HCT116 (cell line): ENCODE measurements at regions not wholly inside any gene's neighbourhood (a gene's known extent, or its start where the extent isn't known, plus 50 kb on each side); places are given as distances from the start of the nearest gene placed in this dataset.

ENCODE experiments used
- ATAC-seq: fragments of 200-7000 bp; cut with Tn5 transposase; 2 replicates; pipeline ENCODE4 v1.9.1; 2020; ENCODE audit warnings: mild to moderate bottlenecking, moderate library complexity
- BruUV-seq: library from RNA; stranded (reverse); fragments of 400-500 nt; replicated peaks from 2 replicates; lab custom pipeline; 2021; lab: Mats Ljungman, UMichigan
- CTCF ChIA-PET: fragments of 300-600 bp; sonication (Branson Sonifier 250); formaldehyde crosslinking; loops from one replicate; lab custom pipeline; 2021; ENCODE audit warnings: antibody characterized with exemption; lab: Charles Lee
- POLR2A ChIA-PET: fragments of 300-600, 350-600 bp; sonication (Branson Sonifier 250); formaldehyde crosslinking; loops from one replicate; lab custom pipeline; 2021; ENCODE audit warnings: antibody characterized with exemption; lab: Charles Lee
- RAD21 ChIA-PET, 2 experiments: fragments of 300-600 bp; sonication (Branson Sonifier 250); formaldehyde crosslinking; loops; one replicate each; lab custom pipeline; 2023; ENCODE audit warnings: low total read pairs in 2 of 2; ENCODE audit not compliant: uncharacterized antibody in 2 of 2, unreplicated experiment in 2 of 2, low non-redundant PET in 1 of 2; lab: Charles Lee
- DNase-seq: peaks from one replicate; pipeline ENCODE4 v3.0.0-alpha.2; 2010; ENCODE audit warnings: low read depth, low spot score
- H2AFZ ChIP-seq: fragments of 200-600 bp; shearing (Covaris generic), sonication (generic); 2 replicates; pipeline ENCODE4 v1.6.1; 2017; ENCODE audit warnings: low read depth, mixed run types, mixed read lengths, antibody characterized with exemption, low read length; ENCODE audit not compliant: poor library complexity, severe bottlenecking
- H3K27ac ChIP-seq: 2 replicates; pipeline ENCODE4 v1.5.1; 2012; ENCODE audit warnings: low read depth, low read length
- H3K27me3 ChIP-seq: fragments of 200-600 bp; sonication (generic); 2 replicates; pipeline ENCODE4 v1.6.1; 2016; ENCODE audit warnings: mixed run types, low read length, mixed read lengths; ENCODE audit not compliant: insufficient read depth
- H3K36me3 ChIP-seq, 2 experiments: fragments of 200-500 bp in 1 of 2; fragments of 200-600 bp in 1 of 2; sonication (Bioruptor generic) in 1 of 2; sonication (generic) in 1 of 2; 2 replicates each; pipeline versions ENCODE4 v1.5.1 to v1.6.1; 2014 to 2016; ENCODE audit warnings: low read length in 2 of 2, inconsistent platforms in 1 of 2, mixed read lengths in 1 of 2, mixed run types in 1 of 2; ENCODE audit not compliant: insufficient read depth in 2 of 2, control insufficient read depth in 1 of 2
- H3K4me1 ChIP-seq, 2 experiments: fragments of 200-600 bp in 1 of 2; sonication (generic) in 1 of 2; 2 replicates each; pipeline versions ENCODE4 v1.5.1 to v1.6.1; 2012 to 2017; ENCODE audit warnings: low read length in 2 of 2, inconsistent platforms in 1 of 2, mild to moderate bottlenecking in 1 of 2, mixed read lengths in 1 of 2, mixed run types in 1 of 2, moderate library complexity in 1 of 2; ENCODE audit not compliant: insufficient read depth in 2 of 2, control insufficient read depth in 1 of 2
- H3K4me2 ChIP-seq: fragments of 200-600 bp; sonication (generic); 2 replicates; pipeline ENCODE4 v1.6.1; 2017; ENCODE audit warnings: mixed run types, low read length, mixed read lengths
- H3K4me3 ChIP-seq, 2 experiments: fragments of 200-600 bp in 1 of 2; sonication (generic) in 1 of 2; replicated peaks in 1 of 2; 2 replicates each; pipeline ENCODE4 v1.5.1; 2011 to 2016; ENCODE audit warnings: low read length in 2 of 2, control low read depth in 1 of 2, low read depth in 1 of 2, mild to moderate bottlenecking in 1 of 2, mixed read lengths in 1 of 2, mixed run types in 1 of 2
- H3K79me2 ChIP-seq: fragments of 200-600 bp; sonication (generic); 2 replicates; pipeline ENCODE4 v1.6.1; 2017; ENCODE audit warnings: mild to moderate bottlenecking, mixed run types, low read length, moderate library complexity, mixed read lengths; ENCODE audit not compliant: insufficient read depth
- H3K9ac ChIP-seq: fragments of 200-600 bp; sonication (generic); 2 replicates; pipeline ENCODE4 v1.6.1; 2016; ENCODE audit warnings: low read length, mixed read lengths
- H3K9me2 ChIP-seq: fragments of 200-600 bp; sonication (generic), shearing (Covaris generic); 2 replicates; pipeline ENCODE4 v1.6.1; 2017; ENCODE audit warnings: mixed run types, mild to moderate bottlenecking, moderate library complexity; ENCODE audit not compliant: insufficient read depth
- H3K9me3 ChIP-seq, 2 experiments: fragments of 200-500 bp in 1 of 2; fragments of 200-600 bp in 1 of 2; sonication (Bioruptor generic) in 1 of 2; sonication (generic) in 1 of 2; 2 replicates each; pipeline ENCODE4 v1.6.1; 2014 to 2017; ENCODE audit warnings: low read length in 2 of 2, mixed read lengths in 2 of 2, inconsistent platforms in 1 of 2, low read depth in 1 of 2, mild to moderate bottlenecking in 1 of 2, mixed run types in 1 of 2, moderate library complexity in 1 of 2; ENCODE audit not compliant: control insufficient read depth in 1 of 2, insufficient read depth in 1 of 2
- H4K20me1 ChIP-seq: fragments of 200-600 bp; sonication (generic), shearing (Covaris generic); 2 replicates; pipeline ENCODE4 v1.6.1; 2017; ENCODE audit warnings: mixed run types, mild to moderate bottlenecking, moderate library complexity; ENCODE audit not compliant: insufficient read depth
- EZH2 ChIP-seq: fragments of 200-600 bp; sonication (generic); IDR thresholded peaks from 2 replicates; pipeline ENCODE4 v1.6.1; 2017; ENCODE audit warnings: antibody characterized with exemption, mixed run types
- EZH2phosphoT487 ChIP-seq: fragments of 200-600 bp; IDR thresholded peaks from 2 replicates; pipeline ENCODE4 v1.6.1; 2018; ENCODE audit warnings: antibody characterized with exemption, borderline replicate concordance
- JUND ChIP-seq: IDR thresholded peaks from 2 replicates; pipeline ENCODE4 v1.6.1; 2012
- MAX ChIP-seq: IDR thresholded peaks from 2 replicates; pipeline ENCODE4 v1.6.1; 2012
- RAD21 ChIP-seq: IDR thresholded peaks from 2 replicates; pipeline ENCODE4 v1.6.1; 2012; ENCODE audit warnings: low read depth, mild to moderate bottlenecking
- SIN3A ChIP-seq: IDR thresholded peaks from 2 replicates; pipeline ENCODE4 v1.6.1; 2012; ENCODE audit warnings: low read depth
- TCF7L2 ChIP-seq: IDR thresholded peaks from 2 replicates; pipeline ENCODE4 v1.7.0; 2011; ENCODE audit warnings: borderline replicate concordance, inconsistent platforms; ENCODE audit not compliant: insufficient read depth, insufficient read length; ENCODE audit errors: extremely low read depth
- YY1 ChIP-seq: IDR thresholded peaks from 2 replicates; pipeline ENCODE4 v1.6.1; 2011; ENCODE audit warnings: low read length, low read depth, moderate library complexity, mild to moderate bottlenecking; ENCODE audit not compliant: insufficient replicate concordance; ENCODE audit errors: extremely low read depth
- intact Hi-C: fragments of 100-400 bp; cut with micrococcal nuclease; formaldehyde crosslinking; loops from 2 replicates; pipeline ENCODE4 v1.10.0; 2022
- TF ChIP-seq, protein P1 (sequence below), 3 experiments: fragments of 200-600 bp in 1 of 3; sonication (generic) in 1 of 3; IDR thresholded peaks in 2 of 3; conservative IDR thresholded peaks in 1 of 3; 2 replicates each; pipeline ENCODE4 v1.5.1; 2012 to 2017; ENCODE audit warnings: low read depth in 2 of 3, low read length in 2 of 3, antibody characterized with exemption in 1 of 3, borderline replicate concordance in 1 of 3, control low read depth in 1 of 3, mild to moderate bottlenecking in 1 of 3, mixed read lengths in 1 of 3, mixed run types in 1 of 3, moderate library complexity in 1 of 3; ENCODE audit not compliant: insufficient read depth in 1 of 3
- TF ChIP-seq, protein P2 (sequence below): IDR thresholded peaks from 2 replicates; pipeline ENCODE4 v1.6.1; 2011; ENCODE audit warnings: mild to moderate bottlenecking, low read length, moderate library complexity; ENCODE audit not compliant: insufficient replicate concordance; ENCODE audit errors: extremely low read depth

- Histone ChIP-seq H3K4me3 (no peak overlapping the region), H2AFZ (no peak overlapping the region), H4K20me1 (no peaks in the 10 kb centered on the region), H3K4me2 (no peak overlapping the region), H3K36me3 (no peaks in the 10 kb centered on the region), H3K9me3 (peaks cover 0 to 27% of the 10 kb centered on the region in 2 experiments; a peak in 2 of 4 replicates), H3K27me3 (no peaks in the 10 kb centered on the region), H3K4me1 (no peaks in the 10 kb centered on the region), H3K27ac (no peak overlapping the region), H3K9ac (no peak overlapping the region), H3K9me2 (no peaks in the 10 kb centered on the region), H3K79me2 (no peaks in the 10 kb centered on the region)
- no TSS peak for BruUV-seq
- DNase-seq (no peak), ATAC-seq (no peak)
- TF ChIP-seq, protein P1, sequence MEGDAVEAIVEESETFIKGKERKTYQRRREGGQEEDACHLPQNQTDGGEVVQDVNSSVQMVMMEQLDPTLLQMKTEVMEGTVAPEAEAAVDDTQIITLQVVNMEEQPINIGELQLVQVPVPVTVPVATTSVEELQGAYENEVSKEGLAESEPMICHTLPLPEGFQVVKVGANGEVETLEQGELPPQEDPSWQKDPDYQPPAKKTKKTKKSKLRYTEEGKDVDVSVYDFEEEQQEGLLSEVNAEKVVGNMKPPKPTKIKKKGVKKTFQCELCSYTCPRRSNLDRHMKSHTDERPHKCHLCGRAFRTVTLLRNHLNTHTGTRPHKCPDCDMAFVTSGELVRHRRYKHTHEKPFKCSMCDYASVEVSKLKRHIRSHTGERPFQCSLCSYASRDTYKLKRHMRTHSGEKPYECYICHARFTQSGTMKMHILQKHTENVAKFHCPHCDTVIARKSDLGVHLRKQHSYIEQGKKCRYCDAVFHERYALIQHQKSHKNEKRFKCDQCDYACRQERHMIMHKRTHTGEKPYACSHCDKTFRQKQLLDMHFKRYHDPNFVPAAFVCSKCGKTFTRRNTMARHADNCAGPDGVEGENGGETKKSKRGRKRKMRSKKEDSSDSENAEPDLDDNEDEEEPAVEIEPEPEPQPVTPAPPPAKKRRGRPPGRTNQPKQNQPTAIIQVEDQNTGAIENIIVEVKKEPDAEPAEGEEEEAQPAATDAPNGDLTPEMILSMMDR (IDR thresholded peaks at IDR 0.05 in 2 of 3, conservative IDR thresholded peaks at IDR 0.05 in 1 of 3; ENCODE audit: borderline replicate concordance in 1 of 3, insufficient read depth in 1 of 3, low read depth in 2 of 3, low read length in 2 of 3): no peak
- TF ChIP-seq YY1 (no peak), TCF7L2 (no peak), JUND (no peak), MAX (no peak), EZH2phosphoT487 (no peak), SIN3A (no peak), EZH2 (no peak), RAD21 (no peak)
- TF ChIP-seq, protein P2, sequence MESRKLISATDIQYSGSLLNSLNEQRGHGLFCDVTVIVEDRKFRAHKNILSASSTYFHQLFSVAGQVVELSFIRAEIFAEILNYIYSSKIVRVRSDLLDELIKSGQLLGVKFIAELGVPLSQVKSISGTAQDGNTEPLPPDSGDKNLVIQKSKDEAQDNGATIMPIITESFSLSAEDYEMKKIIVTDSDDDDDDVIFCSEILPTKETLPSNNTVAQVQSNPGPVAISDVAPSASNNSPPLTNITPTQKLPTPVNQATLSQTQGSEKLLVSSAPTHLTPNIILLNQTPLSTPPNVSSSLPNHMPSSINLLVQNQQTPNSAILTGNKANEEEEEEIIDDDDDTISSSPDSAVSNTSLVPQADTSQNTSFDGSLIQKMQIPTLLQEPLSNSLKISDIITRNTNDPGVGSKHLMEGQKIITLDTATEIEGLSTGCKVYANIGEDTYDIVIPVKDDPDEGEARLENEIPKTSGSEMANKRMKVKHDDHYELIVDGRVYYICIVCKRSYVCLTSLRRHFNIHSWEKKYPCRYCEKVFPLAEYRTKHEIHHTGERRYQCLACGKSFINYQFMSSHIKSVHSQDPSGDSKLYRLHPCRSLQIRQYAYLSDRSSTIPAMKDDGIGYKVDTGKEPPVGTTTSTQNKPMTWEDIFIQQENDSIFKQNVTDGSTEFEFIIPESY: no peak
- intact Hi-C loops: no loop called here
- ChIA-PET POLR2A (no interaction called here), RAD21 (no interaction called here), CTCF (no interaction called here)
These were observed 269.5 kb downstream of the CNTN3 start for GRCh38 chr3:74344865-74345440.
